Neuron (in vitro differentiated cells): ENCODE measurements at regions not wholly inside any gene's neighbourhood (a gene's known extent, or its start where the extent isn't known, plus 50 kb on each side); places are given as distances from the start of the nearest gene placed in this dataset.

Experiments
- H2AFZ ChIP-seq: one replicate; pipeline ENCODE4 v1.6.1; 2013; ENCODE audit warnings: low read depth, mild to moderate bottlenecking, inconsistent platforms, low read length, moderate library complexity
- H3K27me3 ChIP-seq: one replicate; pipeline ENCODE4 v1.6.1; 2013; ENCODE audit warnings: low read length; ENCODE audit not compliant: insufficient read depth
- H3K36me3 ChIP-seq: one replicate; pipeline ENCODE4 v1.6.1; 2013; ENCODE audit warnings: low read length; ENCODE audit not compliant: insufficient read depth
- H3K4me1 ChIP-seq: one replicate; pipeline ENCODE4 v1.6.1; 2013; ENCODE audit warnings: low read length; ENCODE audit not compliant: insufficient read depth
- H3K4me3 ChIP-seq: 2 replicates; pipeline ENCODE4 v1.5.1; 2013; ENCODE audit warnings: mild to moderate bottlenecking, low read length, moderate library complexity
- H3K9me3 ChIP-seq: one replicate; pipeline ENCODE4 v1.6.1; 2013; ENCODE audit warnings: low read length

GRCh38 chr3:102573483-102574028 is 138.7 kb downstream of the ZPLD1 start:
- Histone ChIP-seq H2AFZ (no peak overlapping the region), H3K4me3 (no peak overlapping the region), H3K9me3 (no peaks in the 10 kb centered on the region), H3K4me1 (peaks cover 28% of the 10 kb centered on the region), H3K36me3 (no peaks in the 10 kb centered on the region), H3K27me3 (no peaks in the 10 kb centered on the region)

GRCh38 chr3:102574355-102574754 is 139.5 kb downstream of the ZPLD1 start:
- Histone ChIP-seq H3K9me3 (no peaks in the 10 kb centered on the region), H3K36me3 (no peaks in the 10 kb centered on the region), H3K4me3 (no peak overlapping the region), H2AFZ (no peak overlapping the region), H3K27me3 (no peaks in the 10 kb centered on the region), H3K4me1 (peaks cover 26% of the 10 kb centered on the region)

GRCh38 chr3:102576651-102577050 is 141.8 kb downstream of the ZPLD1 start:
- H3K4me1 ChIP-seq: peaks cover 4% of the 10 kb centered on the region
- H3K36me3 ChIP-seq: no peaks in the 10 kb centered on the region
- H3K27me3 ChIP-seq: no peaks in the 10 kb centered on the region
- H2AFZ ChIP-seq: no peak overlapping the region
- no peak overlapping the region for H3K4me3 ChIP-seq
- no peaks in the 10 kb centered on the region for H3K9me3 ChIP-seq

GRCh38 chr3:102577082-102577789 is 142.4 kb downstream of the ZPLD1 start:
- no peaks in the 10 kb centered on the region for H3K27me3 ChIP-seq
- H3K9me3 ChIP-seq: no peaks in the 10 kb centered on the region
- no peak overlapping the region for H3K4me3 ChIP-seq
- no peaks in the 10 kb centered on the region for H3K4me1 ChIP-seq
- H2AFZ ChIP-seq: no peak overlapping the region
- H3K36me3 ChIP-seq: no peaks in the 10 kb centered on the region

GRCh38 chr3:102580760-102581159 is 145.9 kb downstream of the ZPLD1 start:
- Histone ChIP-seq H3K4me3 (no peak overlapping the region), H3K36me3 (no peaks in the 10 kb centered on the region), H2AFZ (no peak overlapping the region), H3K4me1 (no peaks in the 10 kb centered on the region), H3K27me3 (no peaks in the 10 kb centered on the region), H3K9me3 (no peaks in the 10 kb centered on the region)

GRCh38 chr3:102586485-102586884 is 151.7 kb downstream of the ZPLD1 start:
- Histone ChIP-seq H3K9me3 (no peaks in the 10 kb centered on the region), H2AFZ (no peak overlapping the region), H3K27me3 (no peaks in the 10 kb centered on the region), H3K4me1 (no peaks in the 10 kb centered on the region), H3K36me3 (no peaks in the 10 kb centered on the region), H3K4me3 (no peak overlapping the region)

- Histone ChIP-seq H3K4me1 (no peaks in the 10 kb centered on the region), H2AFZ (no peak overlapping the region), H3K4me3 (no peak overlapping the region), H3K9me3 (no peaks in the 10 kb centered on the region), H3K27me3 (no peaks in the 10 kb centered on the region), H3K36me3 (no peaks in the 10 kb centered on the region)
Observed at GRCh38 chr3:102593812-102594602, 159.2 kb downstream of the ZPLD1 start.

- Histone ChIP-seq H3K27me3 (no peaks in the 10 kb centered on the region), H3K4me1 (no peaks in the 10 kb centered on the region), H3K36me3 (no peaks in the 10 kb centered on the region), H2AFZ (no peak overlapping the region), H3K4me3 (no peak overlapping the region), H3K9me3 (no peaks in the 10 kb centered on the region)
Observed at GRCh38 chr3:102595057-102595456, 160.2 kb downstream of the ZPLD1 start.

GRCh38 chr3:102599819-102600576 is 165.2 kb downstream of the ZPLD1 start:
- H3K4me3 ChIP-seq: no peak overlapping the region
- H3K9me3 ChIP-seq: no peaks in the 10 kb centered on the region
- no peaks in the 10 kb centered on the region for H3K36me3 ChIP-seq
- H2AFZ ChIP-seq: no peak overlapping the region
- no peaks in the 10 kb centered on the region for H3K4me1 ChIP-seq
- no peaks in the 10 kb centered on the region for H3K27me3 ChIP-seq

- no peaks in the 10 kb centered on the region for H3K9me3 ChIP-seq
- no peak overlapping the region for H3K4me3 ChIP-seq
Observed at GRCh38 chr3:102605153-102605552, 170.3 kb downstream of the ZPLD1 start.

GRCh38 chr3:102608875-102609274 is 174.1 kb downstream of the ZPLD1 start:
- no peaks in the 10 kb centered on the region for H3K4me1 ChIP-seq
- H3K27me3 ChIP-seq: no peaks in the 10 kb centered on the region
- H2AFZ ChIP-seq: no peak overlapping the region
- no peaks in the 10 kb centered on the region for H3K9me3 ChIP-seq
- no peak overlapping the region for H3K4me3 ChIP-seq
- no peaks in the 10 kb centered on the region for H3K36me3 ChIP-seq

More at GRCh38 chr3:102605153-102605552, 170.3 kb downstream of the ZPLD1 start:
- no peaks in the 10 kb centered on the region for H3K27me3 ChIP-seq
- H3K36me3 ChIP-seq: no peaks in the 10 kb centered on the region
- H2AFZ ChIP-seq: no peak overlapping the region
- H3K4me1 ChIP-seq: no peaks in the 10 kb centered on the region

- no peak overlapping the region for H2AFZ ChIP-seq
- H3K9me3 ChIP-seq: no peaks in the 10 kb centered on the region
- H3K4me1 ChIP-seq: no peaks in the 10 kb centered on the region
- H3K36me3 ChIP-seq: no peaks in the 10 kb centered on the region
- no peaks in the 10 kb centered on the region for H3K27me3 ChIP-seq
- no peak overlapping the region for H3K4me3 ChIP-seq
Observed at GRCh38 chr3:102614021-102614569, 179.3 kb downstream of the ZPLD1 start.
